ENCODE measurements at regions not wholly inside any gene's neighbourhood (a gene's known extent, or its start where the extent isn't known, plus 50 kb on each side); places are given as distances from the start of the nearest gene placed in this dataset.
"Not testable (repeated sequence)": the region's sequence is repeated elsewhere in the genome, so short reads cannot be mapped to it uniquely, and the experiment has no call there.

GRCh38 chr9:126190994-126191393, 135.6 kb upstream of the MVB12B start:
- not testable (repeated sequence) for H3K27ac Mint-ChIP-seq, H3K4me3 Mint-ChIP-seq
- H3K27me3 Mint-ChIP-seq = peaks cover 6 to 24% of the 10 kb centered on the region in 2 donors

DNA sequence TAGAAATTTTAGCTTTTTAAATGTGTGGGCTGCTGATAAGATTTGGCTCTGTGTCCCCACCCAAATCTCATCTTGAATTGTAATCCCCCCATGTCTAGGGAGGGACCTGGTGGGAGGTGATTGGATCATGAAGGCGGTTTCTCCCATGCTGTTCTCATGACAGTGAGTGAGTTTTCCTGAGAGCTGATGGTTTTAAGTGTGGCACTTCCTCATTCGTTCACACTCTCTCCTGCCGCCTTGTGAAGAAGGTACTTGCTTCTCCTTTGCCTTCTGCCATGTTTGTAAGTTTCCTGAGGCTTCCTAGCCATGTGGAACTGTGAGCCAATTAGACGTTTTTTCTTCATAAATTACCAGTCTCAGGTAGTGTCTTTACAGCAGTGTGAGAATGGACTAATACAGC, 127.8 kb upstream of the MVB12B start:
- Mint-ChIP-seq H3K4me3 (no peak overlapping the region), H3K4me1 (ENCODE audit: low read depth in 2 of 2) (no peaks in the 10 kb centered on the region), H3K36me3 (no peaks in the 10 kb centered on the region), H3K27ac (no peak overlapping the region), H3K27me3 (peaks cover 23 to 66% of the 10 kb centered on the region in 2 donors), H3K9me3 (no peaks in the 10 kb centered on the region)
- DNase-seq (ENCODE audit: low spot score) (no peak), ATAC-seq (no peak)

More at GRCh38 chr9:126190994-126191393, 135.6 kb upstream of the MVB12B start:
- ATAC-seq; DNase-seq (ENCODE audit: low spot score); H3K36me3 Mint-ChIP-seq; H3K9me3 Mint-ChIP-seq; H3K4me1 Mint-ChIP-seq (ENCODE audit: low read depth in 2 of 2): not testable (repeated sequence)

- H3K4me3 Mint-ChIP-seq = no peak overlapping the region
- peaks cover 14 to 32% of the 10 kb centered on the region in 2 donors for H3K27me3 Mint-ChIP-seq
- ATAC-seq = no peak
- H3K4me1 Mint-ChIP-seq (ENCODE audit: low read depth in 2 of 2) = no peaks in the 10 kb centered on the region
- H3K36me3 Mint-ChIP-seq = no peaks in the 10 kb centered on the region
- DNase-seq (ENCODE audit: low spot score) = no peak
- no peak overlapping the region for H3K27ac Mint-ChIP-seq
- no peaks in the 10 kb centered on the region for H3K9me3 Mint-ChIP-seq
Measured at GRCh38 chr9:126203313-126203712, 123.3 kb upstream of the MVB12B start.

DNA sequence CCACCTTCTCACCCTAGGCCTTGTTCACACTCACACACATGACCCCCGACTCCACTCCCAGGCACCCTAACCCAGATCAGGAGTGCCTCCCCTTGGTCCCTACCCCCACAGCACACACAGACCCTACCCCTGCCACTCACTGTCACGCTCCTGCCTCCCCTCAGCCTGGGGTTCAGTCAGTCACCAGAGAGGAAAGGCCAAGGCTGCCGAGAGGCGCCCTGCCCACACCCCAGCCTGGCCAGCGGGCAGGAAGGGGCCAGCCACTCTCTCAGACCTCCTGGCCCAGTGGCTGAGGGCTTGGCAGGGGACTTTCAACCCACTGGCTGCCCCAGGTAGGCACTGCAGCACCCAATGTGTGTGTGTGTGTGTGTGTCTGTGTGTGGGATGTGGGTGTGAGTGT, 122.4 kb upstream of the MVB12B start:
- H3K36me3 Mint-ChIP-seq = no peaks in the 10 kb centered on the region
- no peak for DNase-seq (ENCODE audit: low spot score)
- H3K27me3 Mint-ChIP-seq = peaks cover 12 to 26% of the 10 kb centered on the region in 2 donors
- H3K4me3 Mint-ChIP-seq = no peak overlapping the region
- no peak overlapping the region for H3K27ac Mint-ChIP-seq
- ATAC-seq = no peak
- H3K9me3 Mint-ChIP-seq = no peaks in the 10 kb centered on the region
- H3K4me1 Mint-ChIP-seq (ENCODE audit: low read depth in 2 of 2) = no peaks in the 10 kb centered on the region

DNA sequence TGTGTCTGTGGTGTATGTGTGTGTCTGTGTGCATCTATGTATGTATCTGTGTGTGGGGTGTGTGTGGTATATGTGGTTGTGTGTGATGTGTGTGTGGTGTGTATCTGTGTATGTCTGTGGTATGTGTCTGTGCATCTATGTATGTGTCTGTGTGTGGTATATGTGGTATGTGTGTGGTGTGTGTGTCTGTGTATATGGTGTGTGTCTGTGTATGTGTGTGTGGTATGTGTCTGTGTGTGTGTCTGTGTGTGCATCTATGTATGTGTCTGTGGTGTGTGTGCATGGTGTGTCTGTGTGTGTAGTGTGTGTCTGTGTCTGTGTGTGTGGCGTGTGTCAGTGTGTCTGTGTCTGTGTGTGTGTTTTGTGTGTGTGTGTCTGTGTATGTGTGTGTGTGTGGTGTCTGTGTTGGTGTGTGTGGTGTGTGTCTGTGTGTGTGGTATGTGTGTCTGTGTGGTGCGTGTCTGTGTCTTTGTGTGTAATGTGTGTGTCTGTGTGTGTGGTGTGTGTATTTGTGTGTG, 121.9 kb upstream of the MVB12B start:
- H3K27ac Mint-ChIP-seq = no peak overlapping the region
- H3K27me3 Mint-ChIP-seq = peaks cover 12 to 21% of the 10 kb centered on the region in 2 donors
- no peak for DNase-seq (ENCODE audit: low spot score)
- ATAC-seq = no peak
- no peaks in the 10 kb centered on the region for H3K9me3 Mint-ChIP-seq
- H3K36me3 Mint-ChIP-seq = no peaks in the 10 kb centered on the region
- no peak overlapping the region for H3K4me3 Mint-ChIP-seq
- H3K4me1 Mint-ChIP-seq (ENCODE audit: low read depth in 2 of 2) = no peaks in the 10 kb centered on the region

- peaks cover 9 to 16% of the 10 kb centered on the region in 2 donors for H3K27me3 Mint-ChIP-seq
- no peak for ATAC-seq
Measured at GRCh38 chr9:126205265-126205664, 121.4 kb upstream of the MVB12B start.

DNA sequence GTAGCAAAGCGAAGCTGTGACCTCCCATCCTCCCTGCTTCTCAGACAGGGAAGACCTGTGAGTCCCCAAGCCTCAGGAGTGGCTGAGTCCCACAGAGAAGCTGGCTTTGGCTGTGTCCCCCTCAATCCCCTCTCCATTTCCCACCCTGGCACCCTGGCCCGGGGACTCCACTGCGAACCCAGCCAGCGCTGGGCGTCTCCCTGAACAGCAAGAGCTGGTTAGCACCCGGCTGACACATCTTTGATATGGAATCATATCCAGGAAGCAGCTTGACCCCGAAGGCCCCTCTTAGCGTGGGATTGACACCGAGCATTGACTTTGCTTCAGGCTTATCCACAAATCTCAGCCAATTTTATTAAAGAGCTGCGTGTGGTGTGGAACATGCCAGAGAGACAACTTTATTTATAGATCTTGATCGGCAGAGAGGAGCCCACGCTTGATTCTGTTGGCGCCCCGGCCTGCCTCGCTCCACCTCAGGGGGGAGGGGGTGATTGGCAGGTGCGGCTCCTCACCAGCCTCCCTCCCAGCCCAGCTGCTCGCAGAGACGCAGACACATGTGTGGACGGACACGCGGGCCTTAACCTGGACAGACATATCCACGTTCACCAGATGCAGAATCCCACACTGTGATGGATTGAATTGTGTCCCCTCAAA, 120.7 kb upstream of the MVB12B start:
- Mint-ChIP-seq H3K36me3 (no peaks in the 10 kb centered on the region), H3K4me3 (no peak overlapping the region), H3K4me1 (ENCODE audit: low read depth in 2 of 2) (no peaks in the 10 kb centered on the region), H3K27me3 (peaks cover 8 to 9% of the 10 kb centered on the region in 2 donors), H3K9me3 (no peaks in the 10 kb centered on the region), H3K27ac (no peak overlapping the region)
- ATAC-seq (no peak), DNase-seq (ENCODE audit: low spot score) (no peak)

More at GRCh38 chr9:126205265-126205664, 121.4 kb upstream of the MVB12B start:
- no peak overlapping the region for H3K4me3 Mint-ChIP-seq
- DNase-seq (ENCODE audit: low spot score) = no peak
- no peaks in the 10 kb centered on the region for H3K9me3 Mint-ChIP-seq
- H3K27ac Mint-ChIP-seq = no peak overlapping the region
- no peaks in the 10 kb centered on the region for H3K36me3 Mint-ChIP-seq
- H3K4me1 Mint-ChIP-seq (ENCODE audit: low read depth in 2 of 2) = no peaks in the 10 kb centered on the region

DNA sequence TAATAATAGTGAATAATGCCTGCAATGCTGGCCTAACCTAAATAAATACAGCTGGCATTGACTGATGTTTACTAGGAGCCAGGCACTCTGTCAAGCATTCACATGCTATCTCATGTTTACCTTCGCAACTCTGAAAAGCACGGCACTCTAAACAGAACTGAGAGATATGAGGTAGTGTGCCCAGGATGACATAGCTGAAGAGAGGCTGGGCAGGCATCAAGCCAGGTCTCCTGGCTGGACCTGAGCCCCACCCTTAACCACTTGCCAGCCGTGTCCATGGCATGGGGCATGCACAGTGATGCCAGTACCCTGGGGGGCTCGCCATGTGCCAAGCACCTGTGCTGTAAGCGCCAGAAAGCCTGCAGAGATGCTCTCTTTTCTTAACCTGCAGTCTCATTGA, 119.4 kb upstream of the MVB12B start:
- Mint-ChIP-seq H3K9me3 (no peaks in the 10 kb centered on the region), H3K27ac (no peak overlapping the region), H3K4me3 (no peak overlapping the region), H3K36me3 (no peaks in the 10 kb centered on the region), H3K4me1 (ENCODE audit: low read depth in 2 of 2) (no peaks in the 10 kb centered on the region), H3K27me3 (peaks cover 0 to 3% of the 10 kb centered on the region in 2 donors)
- ATAC-seq (peak in 1 of 2 donors; percentile 40), DNase-seq (ENCODE audit: low spot score) (no peak)

GRCh38 chr9:126208216-126208758, 118.3 kb upstream of the MVB12B start:
- ATAC-seq (no peak), DNase-seq (ENCODE audit: low spot score) (no peak)
- H3K9me3 Mint-ChIP-seq = no peaks in the 10 kb centered on the region
- peaks cover 0 to 3% of the 10 kb centered on the region in 2 donors for H3K27me3 Mint-ChIP-seq
- no peaks in the 10 kb centered on the region for H3K4me1 Mint-ChIP-seq (ENCODE audit: low read depth in 2 of 2)
- no peak overlapping the region for H3K4me3 Mint-ChIP-seq
- no peak overlapping the region for H3K27ac Mint-ChIP-seq
- no peaks in the 10 kb centered on the region for H3K36me3 Mint-ChIP-seq

- DNase-seq (ENCODE audit: low spot score) (no peak), ATAC-seq (no peak)
- Mint-ChIP-seq H3K9me3 (peaks cover 3% of the 10 kb centered on the region), H3K36me3 (no peaks in the 10 kb centered on the region), H3K27me3 (peaks cover 20 to 26% of the 10 kb centered on the region in 2 donors), H3K27ac (no peak overlapping the region), H3K4me3 (no peak overlapping the region), H3K4me1 (ENCODE audit: low read depth in 2 of 2) (no peaks in the 10 kb centered on the region)
Measured at GRCh38 chr9:126211441-126212074, 115.1 kb upstream of the MVB12B start.

DNA sequence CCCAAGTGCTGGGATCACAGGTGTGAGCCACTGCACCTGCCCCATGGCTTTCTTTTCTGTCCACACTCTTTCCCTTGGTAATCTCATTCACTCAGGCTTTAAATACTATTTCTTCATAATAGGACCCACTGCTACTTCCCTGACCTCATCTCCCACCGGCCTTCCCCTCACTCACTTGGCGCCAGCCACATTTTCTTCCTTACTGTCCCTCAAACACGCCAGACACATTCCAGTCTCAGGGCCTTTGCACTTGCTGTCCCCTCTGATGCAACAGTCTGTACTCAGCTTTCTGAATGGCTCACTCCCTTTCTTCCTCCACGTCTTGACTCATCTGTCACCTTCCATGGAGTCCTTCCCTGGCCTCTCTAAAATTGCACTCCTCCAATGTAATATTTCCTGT, 111.1 kb upstream of the MVB12B start:
- no peak overlapping the region for H3K27ac Mint-ChIP-seq
- H3K4me1 Mint-ChIP-seq (ENCODE audit: low read depth in 2 of 2) = no peaks in the 10 kb centered on the region
- H3K9me3 Mint-ChIP-seq = peaks cover 3% of the 10 kb centered on the region
- no peak for DNase-seq (ENCODE audit: low spot score)
- H3K27me3 Mint-ChIP-seq = peaks cover 36 to 53% of the 10 kb centered on the region in 2 donors
- no peak overlapping the region for H3K4me3 Mint-ChIP-seq
- ATAC-seq = no peak
- H3K36me3 Mint-ChIP-seq = no peaks in the 10 kb centered on the region

DNA sequence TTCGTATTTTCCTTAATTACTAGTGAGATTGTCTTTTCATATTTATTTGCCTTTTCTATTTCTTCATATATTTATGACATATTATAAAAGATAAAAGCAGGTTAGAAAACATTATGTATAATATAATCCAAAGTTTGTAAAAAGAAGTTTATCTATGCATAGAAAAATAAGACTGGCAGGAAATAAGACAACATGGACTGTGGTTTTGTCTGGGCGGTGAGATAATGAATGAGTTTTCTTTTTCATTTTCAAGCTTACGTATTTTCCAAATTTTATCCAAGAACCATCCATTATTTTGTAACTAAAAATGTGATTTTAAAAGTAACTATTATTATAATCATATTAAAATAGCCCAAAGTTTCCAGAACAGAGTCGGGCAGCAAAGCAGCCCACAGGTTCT, 109.8 kb upstream of the MVB12B start:
- no peak for ATAC-seq
- no peaks in the 10 kb centered on the region for H3K36me3 Mint-ChIP-seq
- no peak overlapping the region for H3K27ac Mint-ChIP-seq
- DNase-seq (ENCODE audit: low spot score) = no peak
- peaks cover 3% of the 10 kb centered on the region for H3K9me3 Mint-ChIP-seq
- H3K4me1 Mint-ChIP-seq (ENCODE audit: low read depth in 2 of 2) = no peaks in the 10 kb centered on the region
- H3K27me3 Mint-ChIP-seq = peaks cover 42 to 66% of the 10 kb centered on the region in 2 donors
- H3K4me3 Mint-ChIP-seq = no peak overlapping the region

DNA sequence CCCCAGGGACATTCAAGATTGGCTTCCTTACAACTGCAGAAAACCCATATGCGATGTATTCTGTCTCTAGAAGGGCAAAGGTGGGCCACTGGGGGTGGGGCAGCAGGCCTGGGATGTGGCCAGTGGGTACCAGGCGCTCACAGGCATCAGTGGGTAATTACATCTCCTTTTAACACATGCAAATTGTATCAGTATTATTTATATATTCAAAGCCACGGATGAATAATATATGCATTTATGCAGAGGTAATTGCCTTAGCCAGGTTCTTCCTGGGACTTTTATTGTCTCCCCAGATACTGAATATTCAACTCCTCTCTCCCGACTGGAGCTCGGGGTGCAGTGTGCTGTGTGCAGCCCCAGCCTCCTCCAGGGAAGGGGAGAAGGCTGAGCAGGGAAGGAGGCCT, 109.4 kb upstream of the MVB12B start:
- Mint-ChIP-seq H3K9me3 (peaks cover 3% of the 10 kb centered on the region), H3K36me3 (no peaks in the 10 kb centered on the region), H3K4me1 (ENCODE audit: low read depth in 2 of 2) (no peaks in the 10 kb centered on the region), H3K27ac (no peak overlapping the region), H3K4me3 (no peak overlapping the region), H3K27me3 (peaks cover 44 to 71% of the 10 kb centered on the region in 2 donors)
- DNase-seq (ENCODE audit: low spot score) = peak; percentile 46
- no peak for ATAC-seq

GRCh38 chr9:126217797-126218196, 108.8 kb upstream of the MVB12B start:
- H3K27me3 Mint-ChIP-seq = peaks cover 45 to 71% of the 10 kb centered on the region in 2 donors
- H3K27ac Mint-ChIP-seq = no peak overlapping the region
- H3K4me1 Mint-ChIP-seq (ENCODE audit: low read depth in 2 of 2) = no peaks in the 10 kb centered on the region
- no peak overlapping the region for H3K4me3 Mint-ChIP-seq
- DNase-seq (ENCODE audit: low spot score) = peak; percentile 35
- no peak for ATAC-seq
- peaks cover 3% of the 10 kb centered on the region for H3K9me3 Mint-ChIP-seq
- no peaks in the 10 kb centered on the region for H3K36me3 Mint-ChIP-seq

All from natural killer cell treated with Interleukin-12 subunit alpha and Interleukin-12 subunit beta and Interleukin-15 and Interleukin-18, amount 100 ng/mL, for 72 hours (primary cell).